ENCODE measurements at regions not wholly inside any gene's neighbourhood (a gene's known extent, or its start where the extent isn't known, plus 50 kb on each side); places are given as distances from the start of the nearest gene placed in this dataset.

GRCh38 chr6:76422511-76423213 lies 350.2 kb upstream of the IMPG1 start:
- H3K4me1 Mint-ChIP-seq (ENCODE audit: low read depth, unreplicated experiment), result no peaks in the 10 kb centered on the region
- H3K4me3 Mint-ChIP-seq (ENCODE audit: unreplicated experiment), result no peak overlapping the region
- no peaks in the 10 kb centered on the region for H3K9me3 Mint-ChIP-seq (ENCODE audit: unreplicated experiment)
- no peak for DNase-seq
- TF ChIP-seq CTCF (IDR thresholded peaks at IDR 0.05; ENCODE audit: partially characterized antibody, unreplicated experiment), result no peak
- H3K27me3 Mint-ChIP-seq (ENCODE audit: unreplicated experiment), result no peaks in the 10 kb centered on the region
- no peaks in the 10 kb centered on the region for H3K36me3 Mint-ChIP-seq (ENCODE audit: unreplicated experiment)
- no peak overlapping the region for H3K27ac Mint-ChIP-seq (ENCODE audit: unreplicated experiment)

- H3K4me3 Mint-ChIP-seq (ENCODE audit: unreplicated experiment), result no peak overlapping the region
- no peaks in the 10 kb centered on the region for H3K4me1 Mint-ChIP-seq (ENCODE audit: low read depth, unreplicated experiment)
- H3K27me3 Mint-ChIP-seq (ENCODE audit: unreplicated experiment), result no peaks in the 10 kb centered on the region
- DNase-seq, result no peak
- no peak overlapping the region for H3K27ac Mint-ChIP-seq (ENCODE audit: unreplicated experiment)
- no peak for TF ChIP-seq CTCF (IDR thresholded peaks at IDR 0.05; ENCODE audit: partially characterized antibody, unreplicated experiment)
- no peaks in the 10 kb centered on the region for H3K36me3 Mint-ChIP-seq (ENCODE audit: unreplicated experiment)
- H3K9me3 Mint-ChIP-seq (ENCODE audit: unreplicated experiment), result no peaks in the 10 kb centered on the region
Measured at GRCh38 chr6:76420094-76420493, 347.6 kb upstream of the IMPG1 start.

- H3K4me1 Mint-ChIP-seq (ENCODE audit: low read depth, unreplicated experiment), result no peaks in the 10 kb centered on the region
- H3K27ac Mint-ChIP-seq (ENCODE audit: unreplicated experiment), result no peak overlapping the region
- H3K4me3 Mint-ChIP-seq (ENCODE audit: unreplicated experiment), result no peak overlapping the region
- no peak for DNase-seq
- H3K27me3 Mint-ChIP-seq (ENCODE audit: unreplicated experiment), result no peaks in the 10 kb centered on the region
- no peak for TF ChIP-seq CTCF (IDR thresholded peaks at IDR 0.05; ENCODE audit: partially characterized antibody, unreplicated experiment)
- no peaks in the 10 kb centered on the region for H3K9me3 Mint-ChIP-seq (ENCODE audit: unreplicated experiment)
- no peaks in the 10 kb centered on the region for H3K36me3 Mint-ChIP-seq (ENCODE audit: unreplicated experiment)
Measured at GRCh38 chr6:76418560-76419223, 346.2 kb upstream of the IMPG1 start.

- Mint-ChIP-seq H3K9me3 (ENCODE audit: unreplicated experiment) (no peaks in the 10 kb centered on the region), H3K4me1 (ENCODE audit: low read depth, unreplicated experiment) (no peaks in the 10 kb centered on the region), H3K36me3 (ENCODE audit: unreplicated experiment) (no peaks in the 10 kb centered on the region), H3K4me3 (ENCODE audit: unreplicated experiment) (no peak overlapping the region), H3K27me3 (ENCODE audit: unreplicated experiment) (no peaks in the 10 kb centered on the region), H3K27ac (ENCODE audit: unreplicated experiment) (no peak overlapping the region)
- TF ChIP-seq CTCF (IDR thresholded peaks at IDR 0.05; ENCODE audit: partially characterized antibody, unreplicated experiment), result no peak
- DNase-seq, result no peak
Measured at GRCh38 chr6:76416821-76417605, 344.6 kb upstream of the IMPG1 start.
